Spleen (tissue), 11 donors: ENCODE measurements at regions not wholly inside any gene's neighbourhood (a gene's known extent, or its start where the extent isn't known, plus 50 kb on each side); places are given as distances from the start of the nearest gene placed in this dataset.
"Not testable (repeated sequence)": the region's sequence is repeated elsewhere in the genome, so short reads cannot be mapped to it uniquely, and the experiment has no call there.

Experiments used
- DNase-seq: peaks from one replicate; pipeline ENCODE4 v3.0.0-alpha.2; 2020
- H3K27ac ChIP-seq, 8 donors: fragments of 200-600 bp; sonication (generic) in 7 of 8; 1 replicate in 4 of 8; 2 replicates in 4 of 8; pipeline versions ENCODE4 v1.5.0 to v1.8.0; 2016 to 2021; ENCODE audit warnings: inconsistent platforms in 4 of 8, mild to moderate bottlenecking in 4 of 8, moderate library complexity in 1 of 8
- H3K27me3 ChIP-seq, 7 donors: fragments of 200-600 bp; sonication (generic) in 6 of 7; replicated peaks in 1 of 7; 1 replicate in 4 of 7; 2 replicates in 3 of 7; pipeline versions ENCODE4 v1.5.0 to v1.8.0; 2016 to 2021; ENCODE audit warnings: inconsistent platforms in 3 of 7, mild to moderate bottlenecking in 1 of 7
- H3K36me3 ChIP-seq, 6 donors: fragments of 200-600 bp; sonication (generic) in 5 of 6; 1 replicate in 4 of 6; 2 replicates in 2 of 6; pipeline versions ENCODE4 v1.5.0 to v1.8.0; 2016 to 2021; ENCODE audit warnings: inconsistent platforms in 2 of 6
- H3K4me1 ChIP-seq, 6 donors: fragments of 200-600 bp; sonication (generic) in 5 of 6; 1 replicate in 3 of 6; 2 replicates in 3 of 6; pipeline versions ENCODE4 v1.5.0 to v1.8.0; 2016 to 2021; ENCODE audit warnings: inconsistent platforms in 3 of 6
- H3K4me3 ChIP-seq, 8 donors: fragments of 200-600 bp; sonication (generic) in 7 of 8; 1 replicate in 4 of 8; 2 replicates in 4 of 8; pipeline versions ENCODE4 v1.5.0 to v1.8.0; 2016 to 2021; ENCODE audit warnings: inconsistent platforms in 4 of 8, mild to moderate bottlenecking in 4 of 8, moderate library complexity in 2 of 8
- H3K9me3 ChIP-seq, 8 donors: fragments of 200-600 bp; sonication (generic) in 7 of 8; 1 replicate in 4 of 8; 2 replicates in 4 of 8; pipeline versions ENCODE4 v1.5.0 to v1.8.0; 2016 to 2021; ENCODE audit warnings: inconsistent platforms in 4 of 8
- POLR2A ChIP-seq, 3 donors: fragments of 450-650 bp; IDR thresholded peaks; one replicate each; pipeline ENCODE4 v1.5.1; 2017; ENCODE audit warnings: antibody characterized with exemption in 3 of 3, mild to moderate bottlenecking in 1 of 3
- POLR2AphosphoS5 ChIP-seq, 3 donors: sonication (generic); formaldehyde crosslinking; IDR thresholded peaks; one replicate each; pipeline ENCODE4 v1.5.1; 2017; ENCODE audit warnings: antibody characterized with exemption in 3 of 3
- WGBS, 5 donors: extraction: QIAGEN DNeasy Blood & Tissue Kit in 3 of 5; methylation state at CpG; one replicate each; pipeline versions ENCODE4 v1.1.5 to v1.1.7; 2013 to 2018; 5-methylcytosine and 5-hydroxymethylcytosine counted together
- intact Hi-C: fragments of 100-400 bp; cut with DNase I; formaldehyde crosslinking; loops from one replicate; pipeline ENCODE4 v1.15.0; 2023; ENCODE audit warnings: low total_unique reads
- TF ChIP-seq, protein P1 (sequence below), 11 experiments: fragments of 200-600 bp in 7 of 11; fragments of 450-650 bp in 4 of 11; sonication (generic) in 4 of 11; IDR thresholded peaks in 8 of 11; conservative IDR thresholded peaks in 3 of 11; 1 replicate in 7 of 11; 2 replicates in 4 of 11; pipeline versions ENCODE4 v1.4.0 to v1.8.0; 2016 to 2021; ENCODE audit warnings: antibody characterized with exemption in 11 of 11, inconsistent platforms in 4 of 11, mild to moderate bottlenecking in 1 of 11
- donor health status: healthy with polysubstance abuse.
- donor health status: DM: no; HTN: no; CAD: no; lungs with moderate emphysema.
- donor health status: DM: no; HTN: no; CAD: no.
- donor health status: Bipolar disorder and iron deficiency.
- donor health status: healthy.
- donor health status: DM: no; HTN: no; CAD: no.
- donor health status: DM: yes; HTN: yes; CAD: no.

DNA sequence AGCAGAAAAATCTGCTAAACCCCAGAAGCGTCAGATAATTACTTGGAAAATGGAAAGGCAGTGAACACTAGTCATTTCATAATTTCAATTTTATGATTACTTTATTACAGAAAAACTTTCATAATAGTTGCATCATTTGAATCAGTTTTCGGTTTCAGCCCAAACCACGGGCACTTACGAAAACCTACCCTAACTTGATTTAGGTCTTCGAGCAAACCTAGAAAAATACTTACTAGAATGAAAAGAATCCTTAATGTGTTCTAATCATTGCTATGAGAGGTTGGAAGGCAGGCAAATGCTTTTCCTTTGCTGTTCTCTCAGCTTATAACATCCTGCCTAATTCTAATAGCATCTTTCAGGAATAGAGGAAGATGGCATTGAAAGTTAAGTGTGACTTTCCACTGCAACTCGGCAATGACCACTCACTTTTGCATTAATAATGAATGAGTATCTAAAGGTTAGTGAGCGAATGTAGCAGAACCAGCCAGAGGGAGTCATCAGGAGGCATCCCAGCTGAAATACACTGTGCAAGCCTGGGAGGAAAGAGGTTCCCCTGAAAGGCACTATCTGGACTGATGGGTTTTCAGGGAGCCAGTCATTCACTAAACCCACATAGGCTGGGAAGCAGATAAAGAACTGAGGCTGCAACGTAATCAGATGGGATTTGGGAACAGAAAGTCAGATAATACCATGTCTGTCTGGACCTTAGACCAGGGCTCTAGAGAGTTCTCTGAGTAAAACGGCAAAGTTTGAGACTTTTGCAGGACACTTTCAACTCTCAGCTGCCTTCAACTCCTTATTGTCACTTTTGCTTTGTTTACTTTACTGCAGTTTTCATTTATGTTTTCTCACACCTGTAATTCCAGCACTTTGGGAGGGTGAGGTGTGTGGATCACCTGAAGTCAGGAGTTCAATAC, 520.8 kb downstream of the RNF144A start:
- H3K27ac ChIP-seq: peak overlapping the region in 7 of 8 donors; percentile 7 to 73 (median 58)
- H3K4me1 ChIP-seq: peaks cover 0 to 21% (median 5%) of the 10 kb centered on the region in 6 donors
- 49 to 70% (median 56%) methylated on average over 9 of the region's 9 CpGs for WGBS, 5 donors
- TF ChIP-seq, protein P1, sequence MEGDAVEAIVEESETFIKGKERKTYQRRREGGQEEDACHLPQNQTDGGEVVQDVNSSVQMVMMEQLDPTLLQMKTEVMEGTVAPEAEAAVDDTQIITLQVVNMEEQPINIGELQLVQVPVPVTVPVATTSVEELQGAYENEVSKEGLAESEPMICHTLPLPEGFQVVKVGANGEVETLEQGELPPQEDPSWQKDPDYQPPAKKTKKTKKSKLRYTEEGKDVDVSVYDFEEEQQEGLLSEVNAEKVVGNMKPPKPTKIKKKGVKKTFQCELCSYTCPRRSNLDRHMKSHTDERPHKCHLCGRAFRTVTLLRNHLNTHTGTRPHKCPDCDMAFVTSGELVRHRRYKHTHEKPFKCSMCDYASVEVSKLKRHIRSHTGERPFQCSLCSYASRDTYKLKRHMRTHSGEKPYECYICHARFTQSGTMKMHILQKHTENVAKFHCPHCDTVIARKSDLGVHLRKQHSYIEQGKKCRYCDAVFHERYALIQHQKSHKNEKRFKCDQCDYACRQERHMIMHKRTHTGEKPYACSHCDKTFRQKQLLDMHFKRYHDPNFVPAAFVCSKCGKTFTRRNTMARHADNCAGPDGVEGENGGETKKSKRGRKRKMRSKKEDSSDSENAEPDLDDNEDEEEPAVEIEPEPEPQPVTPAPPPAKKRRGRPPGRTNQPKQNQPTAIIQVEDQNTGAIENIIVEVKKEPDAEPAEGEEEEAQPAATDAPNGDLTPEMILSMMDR (IDR thresholded peaks at IDR 0.05 in 8 of 11, conservative IDR thresholded peaks at IDR 0.05 in 3 of 11): no peak
- TF ChIP-seq POLR2AphosphoS5 (IDR thresholded peaks at IDR 0.05) (no peak), POLR2A (IDR thresholded peaks at IDR 0.05) (no peak)
- H3K9me3 ChIP-seq: peaks cover 0 to 13% (median 11%) of the 10 kb centered on the region in 8 donors
- no peaks in the 10 kb centered on the region for H3K36me3 ChIP-seq
- DNase-seq: no peak
- no peaks in the 10 kb centered on the region for H3K27me3 ChIP-seq
- no peak overlapping the region for H3K4me3 ChIP-seq
- intact Hi-C loops: no loop called here

DNA sequence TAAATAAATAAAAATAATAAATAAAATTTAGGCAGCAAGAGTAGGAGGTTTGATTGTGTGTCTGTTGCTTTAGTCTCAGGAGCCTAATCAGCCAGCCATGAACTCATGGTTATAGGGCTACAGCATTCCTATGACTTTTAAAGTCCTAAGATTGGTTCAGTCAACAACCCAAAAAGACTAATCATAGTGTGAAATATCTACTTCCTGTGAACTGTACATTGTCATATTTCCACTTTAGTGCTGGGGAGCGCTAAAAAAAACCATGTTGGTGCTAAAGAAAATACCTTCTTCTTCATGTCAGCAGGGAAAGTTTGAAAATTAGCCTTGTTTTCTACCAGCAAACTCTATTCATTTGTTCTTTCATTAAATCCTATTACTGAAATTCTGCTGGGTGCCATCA, 521.6 kb downstream of the RNF144A start:
- no peak overlapping the region for H3K4me3 ChIP-seq

DNA sequence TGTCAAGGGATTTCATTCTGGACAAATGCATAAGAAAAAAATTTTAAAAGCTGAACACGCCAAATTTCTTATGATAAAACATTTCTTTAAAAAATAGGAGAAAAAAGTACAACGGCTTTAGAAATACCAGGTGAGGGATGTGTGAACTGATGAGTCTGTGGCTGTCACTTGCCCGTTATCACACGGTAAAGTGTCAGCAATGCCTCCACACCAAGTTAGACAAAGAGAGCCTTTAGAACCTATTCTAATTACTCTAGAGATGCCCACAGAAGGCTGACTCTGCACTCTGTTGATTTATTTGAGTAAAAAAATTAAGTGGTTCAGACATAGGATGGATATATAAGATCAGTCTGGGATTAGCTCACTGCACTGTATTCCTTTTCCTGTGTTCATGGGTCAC, 523.8 kb downstream of the RNF144A start:
- TF ChIP-seq, protein P1 (IDR thresholded peaks at IDR 0.05 in 8 of 11, conservative IDR thresholded peaks at IDR 0.05 in 3 of 11): no peak
- TF ChIP-seq POLR2A (IDR thresholded peaks at IDR 0.05) (no peak), POLR2AphosphoS5 (IDR thresholded peaks at IDR 0.05) (no peak)
- no peaks in the 10 kb centered on the region for H3K36me3 ChIP-seq
- intact Hi-C loops: no loop called here
- peaks cover 0 to 21% (median 5%) of the 10 kb centered on the region in 6 donors for H3K4me1 ChIP-seq
- no peak for DNase-seq
- no peaks in the 10 kb centered on the region for H3K9me3 ChIP-seq
- 69 to 89% (median 85%) methylated on average over 4 of the region's 4 CpGs for WGBS, 5 donors
- H3K27me3 ChIP-seq: no peaks in the 10 kb centered on the region
- H3K27ac ChIP-seq: peak overlapping the region in 1 of 8 donors; percentile 5
- H3K4me3 ChIP-seq: no peak overlapping the region

More for the DNA sequence above, 521.6 kb downstream of the RNF144A start:
- no peak for TF ChIP-seq POLR2AphosphoS5 (IDR thresholded peaks at IDR 0.05)
- TF ChIP-seq POLR2A (IDR thresholded peaks at IDR 0.05): no peak
- TF ChIP-seq, protein P1 (IDR thresholded peaks at IDR 0.05 in 8 of 11, conservative IDR thresholded peaks at IDR 0.05 in 3 of 11): no peak
- intact Hi-C loops: no loop called here
- Histone ChIP-seq H3K9me3 (peaks cover 0 to 4% (median 2%) of the 10 kb centered on the region in 8 donors), H3K4me1 (peaks cover 0 to 21% (median 5%) of the 10 kb centered on the region in 6 donors), H3K36me3 (no peaks in the 10 kb centered on the region), H3K27ac (peak overlapping the region in 5 of 8 donors; percentile 42 to 73 (median 61)), H3K27me3 (no peaks in the 10 kb centered on the region)
- 71 to 84% (median 81%) methylated on average over 1 of the region's 1 CpG for WGBS, 5 donors
- no peak for DNase-seq

DNA sequence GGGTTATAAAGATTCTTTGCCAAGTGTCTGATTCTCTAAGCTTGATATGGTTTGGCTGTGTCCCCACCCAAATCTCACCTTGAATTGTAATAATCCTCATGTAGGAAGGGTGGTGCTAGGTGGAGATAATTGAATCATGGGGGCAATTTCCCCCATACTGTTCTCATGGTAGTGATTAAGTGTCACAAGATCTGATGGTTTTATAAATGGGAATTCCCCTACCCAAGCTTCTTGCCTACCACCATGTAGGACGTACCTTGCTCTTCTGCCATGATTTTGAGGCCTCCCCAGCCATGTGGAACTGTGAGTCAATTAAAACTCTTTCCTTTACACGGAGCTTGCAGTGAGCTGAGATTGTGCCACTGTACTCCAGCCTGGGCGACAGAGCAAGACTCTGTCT, 524.6 kb downstream of the RNF144A start:
- peaks cover 0 to 20% (median 5%) of the 10 kb centered on the region in 6 donors for H3K4me1 ChIP-seq
- H3K4me3 ChIP-seq, DNase-seq, intact Hi-C loops, H3K27me3 ChIP-seq, H3K9me3 ChIP-seq, H3K27ac ChIP-seq, H3K36me3 ChIP-seq: not testable (repeated sequence)
- 76 to 85% (median 80%) methylated on average over 3 of the region's 3 CpGs for WGBS, 5 donors
